ENCODE measurements at regions not wholly inside any gene's neighbourhood (a gene's known extent, or its start where the extent isn't known, plus 50 kb on each side); places are given as distances from the start of the nearest gene placed in this dataset.

- Histone ChIP-seq H3K4me1 (ENCODE audit: control insufficient read depth, insufficient read depth, low read length) (no peaks in the 10 kb centered on the region), H3K9me3 (ENCODE audit: control insufficient read depth, insufficient read depth, low read length) (no peaks in the 10 kb centered on the region), H3K36me3 (ENCODE audit: control insufficient read depth, insufficient read depth, low read length) (no peaks in the 10 kb centered on the region), H3K27ac (ENCODE audit: low read depth, low read length) (no peak overlapping the region), H3K4me3 (ENCODE audit: low read depth, low read length) (no peak overlapping the region), H3K27me3 (ENCODE audit: control insufficient read depth, insufficient read depth, low read length) (no peaks in the 10 kb centered on the region)
- DNase-seq (ENCODE audit: low read depth in 4 of 6, low spot score in 6 of 6): no peak
- no CpG with 5 or more reads among the region's 2 CpGs for WGBS (ENCODE audit: insufficient coverage)
Measured at GRCh38 chr13:85537601-85538000, 261.6 kb downstream of the SLITRK6 start.

- Histone ChIP-seq H3K9me3 (ENCODE audit: control insufficient read depth, insufficient read depth, low read length) (no peaks in the 10 kb centered on the region), H3K36me3 (ENCODE audit: control insufficient read depth, insufficient read depth, low read length) (no peaks in the 10 kb centered on the region), H3K27me3 (ENCODE audit: control insufficient read depth, insufficient read depth, low read length) (no peaks in the 10 kb centered on the region), H3K27ac (ENCODE audit: low read depth, low read length) (no peak overlapping the region), H3K4me3 (ENCODE audit: low read depth, low read length) (no peak overlapping the region), H3K4me1 (ENCODE audit: control insufficient read depth, insufficient read depth, low read length) (no peaks in the 10 kb centered on the region)
- no peak for DNase-seq (ENCODE audit: low read depth in 4 of 6, low spot score in 6 of 6)
- WGBS (ENCODE audit: insufficient coverage): no CpG with 5 or more reads among the region's 1 CpG
Measured at GRCh38 chr13:85536706-85537105, 262.5 kb downstream of the SLITRK6 start.

- no peaks in the 10 kb centered on the region for H3K4me1 ChIP-seq (ENCODE audit: control insufficient read depth, insufficient read depth, low read length)
- H3K27me3 ChIP-seq (ENCODE audit: control insufficient read depth, insufficient read depth, low read length): no peaks in the 10 kb centered on the region
- WGBS (ENCODE audit: insufficient coverage): no CpG with 5 or more reads among the region's 4 CpGs
- H3K9me3 ChIP-seq (ENCODE audit: control insufficient read depth, insufficient read depth, low read length): no peaks in the 10 kb centered on the region
- no peaks in the 10 kb centered on the region for H3K36me3 ChIP-seq (ENCODE audit: control insufficient read depth, insufficient read depth, low read length)
- no peak overlapping the region for H3K27ac ChIP-seq (ENCODE audit: low read depth, low read length)
- H3K4me3 ChIP-seq (ENCODE audit: low read depth, low read length): no peak overlapping the region
- DNase-seq (ENCODE audit: low read depth in 4 of 6, low spot score in 6 of 6): peak in 1 of 6 donors; percentile 79
Measured at GRCh38 chr13:85535316-85536084, 263.7 kb downstream of the SLITRK6 start.

- H3K4me1 ChIP-seq (ENCODE audit: control insufficient read depth, insufficient read depth, low read length): no peaks in the 10 kb centered on the region
- H3K36me3 ChIP-seq (ENCODE audit: control insufficient read depth, insufficient read depth, low read length): no peaks in the 10 kb centered on the region
- no peaks in the 10 kb centered on the region for H3K9me3 ChIP-seq (ENCODE audit: control insufficient read depth, insufficient read depth, low read length)
- no peak overlapping the region for H3K27ac ChIP-seq (ENCODE audit: low read depth, low read length)
- H3K4me3 ChIP-seq (ENCODE audit: low read depth, low read length): no peak overlapping the region
- no CpG with 5 or more reads among the region's 2 CpGs for WGBS (ENCODE audit: insufficient coverage)
- no peak for DNase-seq (ENCODE audit: low read depth in 4 of 6, low spot score in 6 of 6)
- H3K27me3 ChIP-seq (ENCODE audit: control insufficient read depth, insufficient read depth, low read length): no peaks in the 10 kb centered on the region
Measured at GRCh38 chr13:85533911-85534310, 265.3 kb downstream of the SLITRK6 start.

GRCh38 chr13:85529218-85529594, 270.0 kb downstream of the SLITRK6 start:
- H3K27me3 ChIP-seq (ENCODE audit: control insufficient read depth, insufficient read depth, low read length): no peaks in the 10 kb centered on the region
- no peak overlapping the region for H3K27ac ChIP-seq (ENCODE audit: low read depth, low read length)
- no peak overlapping the region for H3K4me3 ChIP-seq (ENCODE audit: low read depth, low read length)
- H3K9me3 ChIP-seq (ENCODE audit: control insufficient read depth, insufficient read depth, low read length): no peaks in the 10 kb centered on the region
- no peaks in the 10 kb centered on the region for H3K4me1 ChIP-seq (ENCODE audit: control insufficient read depth, insufficient read depth, low read length)
- no peaks in the 10 kb centered on the region for H3K36me3 ChIP-seq (ENCODE audit: control insufficient read depth, insufficient read depth, low read length)
- no peak for DNase-seq (ENCODE audit: low read depth in 4 of 6, low spot score in 6 of 6)
- 61% methylated on average over 2 of the region's 2 CpGs for WGBS (ENCODE audit: insufficient coverage)

GRCh38 chr13:85528491-85529217, 270.6 kb downstream of the SLITRK6 start:
- peak in 1 of 6 donors; percentile 14 for DNase-seq (ENCODE audit: low read depth in 4 of 6, low spot score in 6 of 6)
- no peak overlapping the region for H3K27ac ChIP-seq (ENCODE audit: low read depth, low read length)
- no CpG with 5 or more reads among the region's 3 CpGs for WGBS (ENCODE audit: insufficient coverage)
- no peaks in the 10 kb centered on the region for H3K36me3 ChIP-seq (ENCODE audit: control insufficient read depth, insufficient read depth, low read length)
- H3K27me3 ChIP-seq (ENCODE audit: control insufficient read depth, insufficient read depth, low read length): no peaks in the 10 kb centered on the region
- no peaks in the 10 kb centered on the region for H3K9me3 ChIP-seq (ENCODE audit: control insufficient read depth, insufficient read depth, low read length)
- H3K4me1 ChIP-seq (ENCODE audit: control insufficient read depth, insufficient read depth, low read length): no peaks in the 10 kb centered on the region
- H3K4me3 ChIP-seq (ENCODE audit: low read depth, low read length): no peak overlapping the region

GRCh38 chr13:85527316-85527715, 271.9 kb downstream of the SLITRK6 start:
- H3K4me3 ChIP-seq (ENCODE audit: low read depth, low read length): no peak overlapping the region
- no CpG with 5 or more reads among the region's 4 CpGs for WGBS (ENCODE audit: insufficient coverage)
- no peaks in the 10 kb centered on the region for H3K4me1 ChIP-seq (ENCODE audit: control insufficient read depth, insufficient read depth, low read length)
- no peak for DNase-seq (ENCODE audit: low read depth in 4 of 6, low spot score in 6 of 6)
- no peaks in the 10 kb centered on the region for H3K36me3 ChIP-seq (ENCODE audit: control insufficient read depth, insufficient read depth, low read length)
- no peaks in the 10 kb centered on the region for H3K27me3 ChIP-seq (ENCODE audit: control insufficient read depth, insufficient read depth, low read length)
- H3K9me3 ChIP-seq (ENCODE audit: control insufficient read depth, insufficient read depth, low read length): no peaks in the 10 kb centered on the region
- no peak overlapping the region for H3K27ac ChIP-seq (ENCODE audit: low read depth, low read length)

- no peaks in the 10 kb centered on the region for H3K27me3 ChIP-seq (ENCODE audit: control insufficient read depth, insufficient read depth, low read length)
- DNase-seq (ENCODE audit: low read depth in 4 of 6, low spot score in 6 of 6): no peak
- H3K27ac ChIP-seq (ENCODE audit: low read depth, low read length): no peak overlapping the region
- no peak overlapping the region for H3K4me3 ChIP-seq (ENCODE audit: low read depth, low read length)
- no CpG with 5 or more reads among the region's 2 CpGs for WGBS (ENCODE audit: insufficient coverage)
- H3K4me1 ChIP-seq (ENCODE audit: control insufficient read depth, insufficient read depth, low read length): no peaks in the 10 kb centered on the region
- H3K9me3 ChIP-seq (ENCODE audit: control insufficient read depth, insufficient read depth, low read length): no peaks in the 10 kb centered on the region
- no peaks in the 10 kb centered on the region for H3K36me3 ChIP-seq (ENCODE audit: control insufficient read depth, insufficient read depth, low read length)
Measured at GRCh38 chr13:85525411-85525810, 273.8 kb downstream of the SLITRK6 start.

- no peak overlapping the region for H3K27ac ChIP-seq (ENCODE audit: low read depth, low read length)
- no peaks in the 10 kb centered on the region for H3K36me3 ChIP-seq (ENCODE audit: control insufficient read depth, insufficient read depth, low read length)
- no peaks in the 10 kb centered on the region for H3K27me3 ChIP-seq (ENCODE audit: control insufficient read depth, insufficient read depth, low read length)
- no peak overlapping the region for H3K4me3 ChIP-seq (ENCODE audit: low read depth, low read length)
- no CpG with 5 or more reads among the region's 2 CpGs for WGBS (ENCODE audit: insufficient coverage)
- no peaks in the 10 kb centered on the region for H3K9me3 ChIP-seq (ENCODE audit: control insufficient read depth, insufficient read depth, low read length)
- no peaks in the 10 kb centered on the region for H3K4me1 ChIP-seq (ENCODE audit: control insufficient read depth, insufficient read depth, low read length)
- DNase-seq (ENCODE audit: low read depth in 4 of 6, low spot score in 6 of 6): peak in 1 of 6 donors; percentile 45
Measured at GRCh38 chr13:85521657-85522056, 277.6 kb downstream of the SLITRK6 start.

- no peaks in the 10 kb centered on the region for H3K36me3 ChIP-seq (ENCODE audit: control insufficient read depth, insufficient read depth, low read length)
- no peak overlapping the region for H3K27ac ChIP-seq (ENCODE audit: low read depth, low read length)
- DNase-seq (ENCODE audit: low read depth in 4 of 6, low spot score in 6 of 6): peak in 1 of 6 donors; percentile 13
Measured at GRCh38 chr13:85520445-85520844, 278.8 kb downstream of the SLITRK6 start.

More at GRCh38 chr13:85520445-85520844, 278.8 kb downstream of the SLITRK6 start:
- no peaks in the 10 kb centered on the region for H3K4me1 ChIP-seq (ENCODE audit: control insufficient read depth, insufficient read depth, low read length)
- H3K27me3 ChIP-seq (ENCODE audit: control insufficient read depth, insufficient read depth, low read length): no peaks in the 10 kb centered on the region
- H3K4me3 ChIP-seq (ENCODE audit: low read depth, low read length): no peak overlapping the region
- H3K9me3 ChIP-seq (ENCODE audit: control insufficient read depth, insufficient read depth, low read length): no peaks in the 10 kb centered on the region

All from spinal cord (tissue), 9 donors.